SK-N-MC (cell line): ENCODE measurements at regions not wholly inside any gene's neighbourhood (a gene's known extent, or its start where the extent isn't known, plus 50 kb on each side); places are given as distances from the start of the nearest gene placed in this dataset.

Source experiments
- EZH2 ChIP-seq: fragments of 200-600 bp; sonication (generic); IDR thresholded peaks from one replicate; pipeline ENCODE4 v1.6.1; 2017; ENCODE audit warnings: antibody characterized with exemption
- POLR2AphosphoS5 ChIP-seq: IDR thresholded peaks from 2 replicates; pipeline ENCODE4 v1.6.1; 2012; ENCODE audit warnings: mild to moderate bottlenecking, low read depth, low read length, borderline replicate concordance

GRCh38 chr15:39406485-39406884 is 174.4 kb upstream of the THBS1 start:
- TF ChIP-seq EZH2 (no peak), POLR2AphosphoS5 (no peak)
